NCI-H446 (cell line): ENCODE measurements at regions not wholly inside any gene's neighbourhood (a gene's known extent, or its start where the extent isn't known, plus 50 kb on each side); places are given as distances from the start of the nearest gene placed in this dataset.
"Not testable (repeated sequence)": the region's sequence is repeated elsewhere in the genome, so short reads cannot be mapped to it uniquely, and the experiment has no call there.

Experiments
- DNase-seq, 2 experiments: peaks; one replicate each; lab custom pipeline; 2025; lab: John Stamatoyannopoulos, UW

DNA sequence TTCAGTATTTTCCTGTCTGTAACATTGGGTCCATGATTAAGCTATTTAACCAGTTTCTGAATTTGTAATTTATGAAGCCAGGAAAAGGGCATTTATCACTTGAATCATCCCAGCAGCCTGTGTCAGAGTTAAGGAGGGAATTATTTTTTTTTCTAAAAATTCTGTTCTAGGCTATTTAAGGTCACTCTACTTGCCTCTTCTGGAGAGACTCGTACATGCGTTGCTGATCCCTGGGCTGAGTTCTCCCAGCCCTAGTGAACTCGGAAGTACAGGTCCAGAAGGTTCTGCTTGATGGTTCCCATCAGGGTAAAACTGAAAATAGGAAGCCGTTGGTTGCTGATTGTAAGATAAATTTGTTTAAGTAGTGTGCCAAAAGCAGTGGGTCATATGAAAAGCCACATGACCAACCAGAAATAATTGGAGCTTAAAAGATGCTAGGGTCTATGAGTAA lies 90.7 kb downstream of the GPR88 start:
- DNase-seq: no peak

DNA sequence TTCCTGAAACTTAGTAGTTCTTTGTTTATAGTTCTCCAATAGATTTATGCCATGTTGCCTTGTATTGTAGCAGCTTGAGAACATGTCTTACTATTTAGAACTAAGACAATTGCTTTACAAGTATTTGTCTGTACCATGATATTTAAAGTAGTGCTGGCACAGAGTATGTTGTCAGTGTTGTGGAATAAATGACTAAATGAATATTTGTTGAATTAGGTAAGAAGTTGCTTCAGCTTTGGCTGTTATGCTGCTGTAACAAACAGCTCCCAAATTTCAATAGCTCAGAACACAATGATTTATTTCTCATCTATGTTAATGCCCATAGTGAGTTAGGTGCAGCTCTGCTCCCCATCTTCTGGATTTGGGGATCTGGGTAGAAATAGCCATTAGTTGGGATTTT lies 90.2 kb upstream of the VCAM1 start:
- no peak for DNase-seq

DNA sequence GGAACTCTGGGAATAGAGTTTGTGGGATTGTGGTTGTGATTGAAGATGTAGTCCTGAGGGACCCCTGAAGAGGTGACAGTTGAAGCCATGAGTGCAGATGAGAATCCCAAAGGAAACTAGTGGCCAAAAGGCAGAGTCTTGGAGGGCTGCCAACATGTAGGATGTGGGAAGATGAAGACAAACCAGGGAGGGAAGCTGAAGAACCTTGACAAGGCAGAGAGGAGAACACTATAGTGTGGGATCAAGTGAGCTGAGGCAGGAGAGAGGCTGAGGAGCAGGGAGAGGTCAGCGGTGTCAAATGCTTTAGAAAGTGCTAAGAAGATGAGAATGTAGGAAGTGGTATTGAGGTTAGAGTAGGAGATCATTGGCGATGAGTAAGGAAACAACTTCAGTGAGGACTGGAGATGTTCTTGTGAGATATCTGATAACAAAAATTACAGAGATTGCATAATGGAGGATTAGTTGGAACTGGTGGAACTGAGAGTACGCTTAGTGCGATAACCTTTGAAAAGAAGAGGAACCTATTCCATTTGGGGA lies 88.5 kb upstream of the VCAM1 start:
- DNase-seq: no peak

DNA sequence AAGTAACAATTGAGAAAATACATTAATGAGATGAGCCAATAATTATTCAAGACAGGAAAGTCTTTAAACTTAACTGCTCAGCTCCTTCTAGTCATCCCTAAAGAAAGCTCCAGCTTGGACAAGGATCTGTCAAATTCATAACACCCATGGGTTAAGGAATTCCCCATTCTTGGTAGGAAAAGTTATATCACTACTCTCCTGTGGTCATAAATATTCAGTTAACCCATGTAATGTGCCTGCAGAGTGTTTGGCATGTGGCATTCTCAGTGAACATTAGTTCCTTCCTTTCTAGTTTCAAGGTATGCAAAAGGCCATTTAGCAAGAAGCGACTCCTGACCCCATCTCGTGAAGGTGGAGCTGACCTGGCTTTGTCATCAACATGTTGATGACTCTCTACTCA lies 76.7 kb upstream of the VCAM1 start:
- DNase-seq: no peak

DNA sequence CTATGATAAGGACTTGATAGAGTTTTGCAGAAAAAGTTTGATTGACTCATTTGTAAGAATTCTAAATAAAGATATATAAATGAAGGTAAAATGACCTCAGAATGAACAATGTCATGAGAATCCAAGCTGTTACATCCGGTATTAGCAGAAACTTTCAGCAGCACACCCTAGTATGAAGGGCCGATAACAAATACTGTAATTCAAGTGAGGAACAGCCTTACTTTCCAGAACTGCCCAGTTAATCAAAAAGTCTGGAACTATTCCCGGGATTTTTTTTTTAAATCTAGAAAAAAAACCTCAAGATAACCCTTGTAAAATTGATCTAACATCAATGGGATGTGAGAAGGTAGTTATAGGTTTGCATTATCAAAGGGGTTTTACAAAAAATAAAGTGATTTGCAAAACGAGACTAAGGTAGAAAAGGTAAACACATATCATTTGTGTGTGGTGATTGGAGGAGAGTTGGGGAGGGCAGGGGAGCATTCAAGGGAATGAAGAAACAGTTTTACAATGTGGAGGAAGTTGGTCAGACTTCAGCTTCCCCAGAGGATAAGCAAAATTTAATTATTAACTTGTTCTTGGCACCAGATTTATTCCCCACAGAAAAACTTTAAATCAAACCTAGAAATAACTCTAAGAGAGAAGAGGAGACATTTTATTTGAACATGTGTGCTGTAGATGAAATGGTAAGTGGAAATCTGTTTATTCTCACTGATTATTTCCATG lies 75.9 kb upstream of the VCAM1 start:
- no peak for DNase-seq

DNA sequence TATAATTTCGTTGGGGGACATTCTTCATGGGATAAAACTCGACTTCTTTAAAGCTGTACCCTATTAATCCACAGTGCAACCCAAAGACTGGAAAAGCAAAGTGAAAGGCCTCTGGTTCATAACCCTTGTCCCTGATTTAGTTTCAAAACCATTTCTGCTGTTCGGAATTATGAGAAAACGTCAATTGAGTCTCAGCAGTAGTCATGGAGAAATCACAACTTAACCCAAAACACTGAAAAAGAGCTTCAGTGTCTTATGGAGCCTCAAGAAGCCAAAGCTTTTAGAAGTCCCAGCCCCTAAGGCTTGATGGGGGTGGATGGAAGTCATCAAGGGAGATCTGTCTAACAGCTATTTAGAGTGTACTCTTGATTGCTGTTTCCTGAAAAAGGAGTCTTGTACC lies 73.5 kb upstream of the VCAM1 start:
- no peak for DNase-seq

DNA sequence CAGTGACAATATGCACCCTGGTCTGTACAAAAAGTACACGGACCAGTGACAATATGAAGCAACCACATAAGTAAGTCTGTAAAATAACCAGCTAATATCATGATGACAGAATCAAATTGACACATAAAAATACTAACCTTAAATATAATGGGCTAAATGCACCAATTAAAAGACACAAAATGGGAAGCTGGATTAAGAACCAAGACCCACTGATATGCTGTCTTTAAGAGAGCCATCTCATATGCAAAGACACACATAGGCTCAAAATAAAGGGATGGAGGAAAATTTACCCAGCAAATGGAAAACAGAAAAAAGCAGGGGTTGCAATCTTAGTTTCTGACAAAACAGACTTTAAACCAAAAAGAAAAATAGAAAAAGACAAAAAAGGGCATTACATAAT lies 70.4 kb upstream of the VCAM1 start:
- DNase-seq: no peak

DNA sequence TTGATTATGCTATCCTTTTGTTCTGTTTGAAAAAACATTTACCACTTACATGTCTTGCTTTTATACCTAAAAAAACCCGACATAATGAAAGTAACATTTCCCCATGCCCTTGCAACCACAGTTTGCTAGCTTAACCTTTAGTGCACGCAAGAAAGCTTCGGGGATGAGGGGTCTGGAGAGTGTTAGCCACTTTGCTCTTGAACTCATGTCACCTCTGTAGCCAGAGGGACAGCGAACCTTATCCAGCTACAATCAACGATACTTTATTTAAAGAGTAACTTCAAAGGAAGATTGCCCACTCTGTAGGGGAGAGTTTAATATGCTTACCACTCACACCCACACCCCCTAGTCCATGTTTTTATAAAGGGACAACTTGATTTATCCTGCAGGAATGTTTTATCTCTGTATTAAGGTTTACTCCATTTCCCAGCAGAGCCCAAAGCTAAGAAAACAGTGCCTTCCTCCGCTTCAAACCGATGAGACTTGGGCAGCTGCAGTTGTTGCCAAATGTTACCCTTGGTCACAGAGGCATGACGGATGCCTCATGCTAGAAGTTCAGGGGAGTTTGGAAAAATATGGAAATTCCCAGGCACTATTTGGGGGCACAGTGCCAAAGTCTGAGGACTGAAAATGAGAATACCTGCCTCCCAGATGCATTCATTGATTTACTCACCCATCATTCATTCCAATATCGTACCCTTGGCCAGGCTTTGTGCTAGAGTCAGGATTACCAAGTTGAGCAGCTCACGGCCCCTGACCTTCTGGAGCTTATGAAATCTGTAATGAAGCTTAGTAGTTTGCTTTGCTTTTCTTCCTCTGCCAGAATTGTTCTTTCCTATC lies 61.4 kb upstream of the VCAM1 start:
- DNase-seq: no peak

DNA sequence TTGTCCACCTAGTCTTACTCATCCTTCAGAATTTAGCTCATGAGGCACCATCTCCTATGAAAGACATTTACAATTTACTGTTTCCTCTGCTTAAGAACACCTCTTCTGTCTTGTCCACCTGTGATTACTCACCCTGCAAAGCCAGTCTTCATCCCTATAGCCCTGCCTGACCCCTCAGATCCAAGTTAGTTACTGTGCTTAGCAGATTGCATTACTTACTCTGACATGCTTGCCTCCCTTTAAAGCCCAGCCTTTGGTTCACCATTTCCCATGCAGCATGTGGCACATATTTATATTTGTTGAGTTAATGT lies 60.9 kb upstream of the VCAM1 start:
- DNase-seq: no peak

DNA sequence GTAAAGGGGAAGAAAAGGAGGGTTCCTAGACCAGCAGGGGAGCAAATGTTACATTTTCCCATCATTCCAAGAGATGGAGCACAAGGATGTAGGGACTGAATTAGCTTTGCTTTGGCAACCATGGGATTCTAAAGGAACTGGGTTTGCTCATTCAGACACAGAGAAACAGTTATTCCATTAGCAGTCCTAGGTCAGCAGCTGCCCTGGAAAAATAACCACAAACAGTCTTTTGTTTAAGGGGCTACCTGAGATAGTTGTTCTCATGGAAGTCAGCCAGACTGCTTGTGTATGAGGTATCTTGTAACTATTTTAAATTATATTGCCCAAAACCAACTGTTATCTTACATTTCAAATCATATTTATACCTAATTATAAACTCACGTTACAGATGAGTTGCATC lies 58.4 kb upstream of the VCAM1 start:
- no peak for DNase-seq

DNA sequence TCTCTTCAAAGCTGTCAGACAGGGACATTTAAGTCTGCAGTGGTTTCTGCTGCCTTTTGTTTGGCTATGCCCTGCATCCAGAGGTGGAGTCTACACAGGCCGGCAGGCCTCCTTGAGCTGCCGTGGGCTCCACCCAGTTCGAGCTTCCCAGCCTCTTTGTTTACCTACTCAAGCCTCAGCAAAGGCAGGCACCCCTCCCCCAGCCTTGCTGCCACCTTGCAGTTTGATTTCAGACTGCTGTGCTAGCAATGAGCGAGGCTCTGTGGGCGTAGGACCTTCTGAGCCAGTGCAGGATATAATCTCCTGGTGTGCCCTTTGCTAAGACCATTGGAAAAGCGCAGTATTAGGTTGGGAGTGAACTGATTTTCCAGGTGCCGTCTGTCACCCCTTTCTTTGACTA lies 51.0 kb upstream of the VCAM1 start:
- DNase-seq: not testable (repeated sequence)
